ENCODE measurements at regions not wholly inside any gene's neighbourhood (a gene's known extent, or its start where the extent isn't known, plus 50 kb on each side); places are given as distances from the start of the nearest gene placed in this dataset.

- no peaks in the 10 kb centered on the region for H3K4me1 ChIP-seq (ENCODE audit: control insufficient read depth in 1 of 2, insufficient read depth in 2 of 2, low read length in 2 of 2)
- H3K4me3 ChIP-seq (replicated peaks in 1 of 3; ENCODE audit: low read depth in 2 of 3, low read length in 3 of 3) = no peak overlapping the region
- no peaks in the 10 kb centered on the region for H3K36me3 ChIP-seq (replicated peaks in 1 of 2; ENCODE audit: control insufficient read depth in 1 of 2, insufficient read depth in 2 of 2, low read length in 2 of 2)
- Mint-ChIP-seq H3K4me1 (no peaks in the 10 kb centered on the region), H3K9me3 (peaks cover 0 to 3% (median 2%) of the 10 kb centered on the region in 7 donors), H3K36me3 (no peaks in the 10 kb centered on the region), H3K4me3 (no peak overlapping the region), H3K27ac (no peak overlapping the region), H3K27me3 (ENCODE audit: low read depth in 3 of 3) (peaks cover 0 to 2% (median 0%) of the 10 kb centered on the region in 3 donors)
- TF ChIP-seq CTCF (IDR thresholded peaks at IDR 0.05) = no peak
- H3K4me2 ChIP-seq (replicated peaks; ENCODE audit: extremely low read depth, low read length, poor library complexity, severe bottlenecking) = no peak overlapping the region
- no peak overlapping the region for H2AFZ ChIP-seq (ENCODE audit: insufficient read depth, low read depth, low read length, poor library complexity, severe bottlenecking)
- no peaks in the 10 kb centered on the region for H3K27me3 ChIP-seq (ENCODE audit: control insufficient read depth in 2 of 2, insufficient read depth in 2 of 2, low read length in 2 of 2)
- H3K9ac ChIP-seq (ENCODE audit: insufficient read depth, low read length, poor library complexity, severe bottlenecking) = no peak overlapping the region
- H3K79me2 ChIP-seq (ENCODE audit: insufficient read depth, low read length) = no peaks in the 10 kb centered on the region
- no peaks in the 10 kb centered on the region for H4K20me1 ChIP-seq (ENCODE audit: insufficient read depth, low read length)
- intact Hi-C loops (cut with micrococcal nuclease) = no loop called here
- H3K9me3 ChIP-seq (replicated peaks in 1 of 2; ENCODE audit: control insufficient read depth in 1 of 2, insufficient read depth in 1 of 2, low read length in 2 of 2) = no peaks in the 10 kb centered on the region
- H3K27ac ChIP-seq (ENCODE audit: low read depth in 1 of 2, low read length in 2 of 2) = no peak overlapping the region
- DNase-seq = no peak
Observed at GRCh38 chr10:61115897-61116296, 171.9 kb upstream of the RHOBTB1 start.

- peaks cover 0 to 3% (median 0%) of the 10 kb centered on the region in 7 donors for H3K9me3 Mint-ChIP-seq
- Histone ChIP-seq H3K9ac (ENCODE audit: insufficient read depth, low read length, poor library complexity, severe bottlenecking) (no peak overlapping the region), H3K27ac (ENCODE audit: low read depth in 1 of 2, low read length in 2 of 2) (no peak overlapping the region), H2AFZ (ENCODE audit: insufficient read depth, low read depth, low read length, poor library complexity, severe bottlenecking) (no peak overlapping the region), H3K9me3 (replicated peaks in 1 of 2; ENCODE audit: control insufficient read depth in 1 of 2, insufficient read depth in 1 of 2, low read length in 2 of 2) (no peaks in the 10 kb centered on the region), H3K27me3 (ENCODE audit: control insufficient read depth in 2 of 2, insufficient read depth in 2 of 2, low read length in 2 of 2) (no peaks in the 10 kb centered on the region), H3K4me1 (ENCODE audit: control insufficient read depth in 1 of 2, insufficient read depth in 2 of 2, low read length in 2 of 2) (no peaks in the 10 kb centered on the region), H3K4me2 (replicated peaks; ENCODE audit: extremely low read depth, low read length, poor library complexity, severe bottlenecking) (no peak overlapping the region), H3K79me2 (ENCODE audit: insufficient read depth, low read length) (no peaks in the 10 kb centered on the region), H4K20me1 (ENCODE audit: insufficient read depth, low read length) (no peaks in the 10 kb centered on the region), H3K4me3 (replicated peaks in 1 of 3; ENCODE audit: low read depth in 2 of 3, low read length in 3 of 3) (no peak overlapping the region), H3K36me3 (replicated peaks in 1 of 2; ENCODE audit: control insufficient read depth in 1 of 2, insufficient read depth in 2 of 2, low read length in 2 of 2) (no peaks in the 10 kb centered on the region)
- no peak overlapping the region for H3K4me3 Mint-ChIP-seq
- no peaks in the 10 kb centered on the region for H3K36me3 Mint-ChIP-seq
- no peak for TF ChIP-seq CTCF (IDR thresholded peaks at IDR 0.05)
- H3K4me1 Mint-ChIP-seq = no peaks in the 10 kb centered on the region
- DNase-seq = no peak
- H3K27me3 Mint-ChIP-seq (ENCODE audit: low read depth in 3 of 3) = peaks cover 0 to 2% (median 0%) of the 10 kb centered on the region in 3 donors
- intact Hi-C loops (cut with micrococcal nuclease) = no loop called here
- no peak overlapping the region for H3K27ac Mint-ChIP-seq
Observed at GRCh38 chr10:61112771-61113170, 168.8 kb upstream of the RHOBTB1 start.

Data from CD14-positive monocyte (primary cell).